ENCODE measurements at regions not wholly inside any gene's neighbourhood (a gene's known extent, or its start where the extent isn't known, plus 50 kb on each side); places are given as distances from the start of the nearest gene placed in this dataset.

DNA sequence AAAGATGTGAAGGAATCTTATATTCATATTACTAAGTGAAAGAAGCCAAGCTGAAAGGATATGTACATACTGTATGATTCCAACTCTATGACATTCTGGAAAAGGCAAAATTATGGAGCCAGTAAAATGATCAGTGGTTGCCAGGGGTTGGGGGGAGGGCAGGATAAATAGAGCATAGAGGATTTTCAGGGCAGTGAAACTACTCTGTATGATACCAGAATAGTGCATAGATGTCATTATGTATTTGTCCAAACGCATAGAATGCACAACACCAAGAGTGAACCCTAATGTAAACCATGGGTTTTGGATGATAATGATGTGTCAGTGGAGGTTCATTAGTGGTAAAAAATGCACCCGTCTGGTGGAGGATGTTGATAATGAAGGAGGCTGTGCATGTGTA, 71.0 kb upstream of the ZNF423 start:
- TF ChIP-seq BMI1 (IDR thresholded peaks at IDR 0.05; ENCODE audit: borderline replicate concordance) (no peak), ZNF274 (IDR thresholded peaks at IDR 0.05; ENCODE audit: insufficient read depth, insufficient read length) (no peak), MXI1 (IDR thresholded peaks at IDR 0.05; ENCODE audit: low read depth, low read length) (no peak), POLR2A (IDR thresholded peaks at IDR 0.05; ENCODE audit: low read depth, low read length) (no peak), CREB1 (IDR thresholded peaks at IDR 0.05; ENCODE audit: low read depth) (no peak), RFX5 (IDR thresholded peaks at IDR 0.05; ENCODE audit: low read depth, low read length) (no peak), CEBPB (IDR thresholded peaks at IDR 0.05; ENCODE audit: borderline replicate concordance in 1 of 2, low read depth in 2 of 2, low read length in 2 of 2) (no peak), BRCA1 (IDR thresholded peaks at IDR 0.05; ENCODE audit: low read depth, low read length) (no peak)
- TF ChIP-seq, protein P1, sequence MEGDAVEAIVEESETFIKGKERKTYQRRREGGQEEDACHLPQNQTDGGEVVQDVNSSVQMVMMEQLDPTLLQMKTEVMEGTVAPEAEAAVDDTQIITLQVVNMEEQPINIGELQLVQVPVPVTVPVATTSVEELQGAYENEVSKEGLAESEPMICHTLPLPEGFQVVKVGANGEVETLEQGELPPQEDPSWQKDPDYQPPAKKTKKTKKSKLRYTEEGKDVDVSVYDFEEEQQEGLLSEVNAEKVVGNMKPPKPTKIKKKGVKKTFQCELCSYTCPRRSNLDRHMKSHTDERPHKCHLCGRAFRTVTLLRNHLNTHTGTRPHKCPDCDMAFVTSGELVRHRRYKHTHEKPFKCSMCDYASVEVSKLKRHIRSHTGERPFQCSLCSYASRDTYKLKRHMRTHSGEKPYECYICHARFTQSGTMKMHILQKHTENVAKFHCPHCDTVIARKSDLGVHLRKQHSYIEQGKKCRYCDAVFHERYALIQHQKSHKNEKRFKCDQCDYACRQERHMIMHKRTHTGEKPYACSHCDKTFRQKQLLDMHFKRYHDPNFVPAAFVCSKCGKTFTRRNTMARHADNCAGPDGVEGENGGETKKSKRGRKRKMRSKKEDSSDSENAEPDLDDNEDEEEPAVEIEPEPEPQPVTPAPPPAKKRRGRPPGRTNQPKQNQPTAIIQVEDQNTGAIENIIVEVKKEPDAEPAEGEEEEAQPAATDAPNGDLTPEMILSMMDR (IDR thresholded peaks at IDR 0.05 in 2 of 3, conservative IDR thresholded peaks at IDR 0.05 in 1 of 3; ENCODE audit: control insufficient read depth in 2 of 3, extremely low read depth in 1 of 3, insufficient read depth in 1 of 3, low read depth in 3 of 3, low read length in 3 of 3) = no peak

Measured in GM12878 (cell line).